HCT116 (cell line): ENCODE measurements at regions not wholly inside any gene's neighbourhood (a gene's known extent, or its start where the extent isn't known, plus 50 kb on each side); places are given as distances from the start of the nearest gene placed in this dataset.

Experiments used
- CTCF ChIP-seq, 3 experiments: fragments of 200-600 bp in 1 of 3; sonication (generic) in 1 of 3; IDR thresholded peaks in 2 of 3; conservative IDR thresholded peaks in 1 of 3; 2 replicates each; pipeline ENCODE4 v1.5.1; 2012 to 2017; ENCODE audit warnings: low read depth in 2 of 3, low read length in 2 of 3, antibody characterized with exemption in 1 of 3, borderline replicate concordance in 1 of 3, control low read depth in 1 of 3, mild to moderate bottlenecking in 1 of 3, mixed read lengths in 1 of 3, mixed run types in 1 of 3, moderate library complexity in 1 of 3; ENCODE audit not compliant: insufficient read depth in 1 of 3
- EZH2 ChIP-seq: fragments of 200-600 bp; sonication (generic); IDR thresholded peaks from 2 replicates; pipeline ENCODE4 v1.6.1; 2017; ENCODE audit warnings: antibody characterized with exemption, mixed run types
- POLR2A ChIP-seq: IDR thresholded peaks from 2 replicates; pipeline ENCODE4 v1.7.0; 2011; ENCODE audit warnings: borderline replicate concordance; ENCODE audit not compliant: insufficient read depth, insufficient read length; ENCODE audit errors: extremely low read depth

- TF ChIP-seq CTCF (IDR thresholded peaks at IDR 0.05 in 2 of 3, conservative IDR thresholded peaks at IDR 0.05 in 1 of 3; ENCODE audit: borderline replicate concordance in 1 of 3, insufficient read depth in 1 of 3, low read depth in 2 of 3, low read length in 2 of 3): no peak
- no peak for TF ChIP-seq POLR2A
- no peak for TF ChIP-seq EZH2
Measured at GRCh38 chr9:35548571-35548970, 56.5 kb upstream of the TESK1 start.
